ENCODE measurements at regions not wholly inside any gene's neighbourhood (a gene's known extent, or its start where the extent isn't known, plus 50 kb on each side); places are given as distances from the start of the nearest gene placed in this dataset.
"Not testable (repeated sequence)": the region's sequence is repeated elsewhere in the genome, so short reads cannot be mapped to it uniquely, and the experiment has no call there.

DNA sequence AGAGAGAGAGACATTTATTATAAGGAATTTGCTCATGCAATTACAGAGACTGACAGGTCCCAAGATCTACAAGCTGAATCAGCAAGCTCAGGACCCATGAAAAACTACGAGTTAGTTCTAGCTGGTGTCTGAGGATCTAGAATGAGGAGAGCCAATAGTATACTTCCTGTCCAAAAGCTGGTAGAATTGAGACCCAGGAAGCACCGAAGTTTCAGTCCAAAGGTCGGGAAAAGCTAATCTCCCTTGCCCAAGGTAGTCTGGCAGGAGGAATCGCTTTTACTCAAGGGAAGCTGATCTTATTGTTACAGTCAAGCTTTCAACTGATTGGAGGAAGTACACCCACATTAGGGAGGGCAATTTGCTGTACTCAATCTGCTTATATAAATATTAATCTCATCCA lies 389.6 kb downstream of the ADCYAP1 start:
- DNase-seq (ENCODE audit: low read depth) = no peak

- DNase-seq (ENCODE audit: low read depth) = no peak
Measured at GRCh38 chr18:1296237-1296636, 391.6 kb downstream of the ADCYAP1 start.

DNA sequence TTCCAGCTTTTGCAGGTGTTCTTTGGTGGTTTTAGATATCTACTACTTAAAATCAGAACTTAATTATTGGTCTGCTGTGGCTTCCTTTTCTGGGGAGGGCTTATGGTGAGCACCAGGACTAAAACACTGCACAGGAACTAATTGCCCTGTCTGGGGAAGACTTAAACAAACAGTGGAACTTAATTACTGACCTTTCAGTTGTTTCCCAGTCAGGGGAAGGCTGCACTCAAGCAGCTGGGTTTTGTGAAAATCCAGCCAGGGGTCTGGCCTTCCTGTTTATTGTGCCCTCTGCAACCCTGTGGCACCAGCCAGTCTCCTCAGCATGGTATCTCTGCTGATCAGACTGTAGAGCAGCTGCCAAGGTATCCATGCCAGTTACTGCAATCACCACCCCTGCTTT lies 398.2 kb downstream of the ADCYAP1 start:
- DNase-seq (ENCODE audit: low read depth) = no peak

DNA sequence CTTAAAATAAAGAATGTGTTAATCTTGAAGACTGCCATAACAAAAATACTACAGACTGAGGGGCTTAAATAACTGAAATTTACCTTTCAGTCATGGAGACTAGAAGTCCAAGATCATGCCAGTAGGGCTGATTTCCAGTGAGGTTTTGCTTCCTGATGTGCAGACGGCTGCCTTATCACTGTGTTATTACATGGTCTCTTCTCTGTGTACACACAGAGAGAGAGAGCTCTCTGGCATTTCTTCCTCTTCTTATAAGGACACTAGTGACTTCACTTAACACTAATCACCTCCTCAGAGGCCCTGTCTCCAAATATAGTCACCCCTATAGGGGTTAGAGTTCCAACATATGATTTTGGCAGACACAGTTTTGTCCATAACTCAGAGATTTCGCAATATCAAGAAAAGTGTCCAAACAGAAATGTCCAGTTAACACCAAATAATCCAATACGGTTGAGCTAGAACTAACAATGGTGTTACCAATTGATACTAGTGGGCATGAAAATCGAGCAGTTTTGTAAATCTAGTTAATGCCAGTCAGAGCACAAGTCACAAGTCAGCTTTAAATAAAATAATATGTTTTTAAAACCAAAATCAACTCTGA lies 399.8 kb downstream of the ADCYAP1 start:
- DNase-seq (ENCODE audit: low read depth) = no peak

DNA sequence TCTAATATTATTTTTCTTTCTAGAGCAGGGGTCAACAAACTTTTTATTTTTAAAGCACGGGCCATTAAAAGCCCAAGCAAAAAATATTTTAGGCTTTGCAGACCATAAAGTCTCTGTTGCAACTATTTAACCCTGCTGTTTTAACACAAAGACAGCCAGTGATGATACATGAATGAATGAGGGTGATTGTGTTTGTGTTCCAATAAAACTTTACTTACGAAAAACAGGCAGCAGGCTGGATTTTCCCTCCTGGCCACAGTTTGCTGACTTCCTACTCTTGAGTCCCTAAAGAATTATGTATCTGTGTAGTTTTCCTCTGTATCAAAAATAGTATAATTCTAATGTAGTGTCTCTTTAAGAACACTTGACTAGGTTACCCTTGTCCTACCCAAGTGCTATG lies 402.0 kb downstream of the ADCYAP1 start:
- no peak for DNase-seq (ENCODE audit: low read depth)

GRCh38 chr18:1308686-1309085 lies 404.0 kb downstream of the ADCYAP1 start:
- DNase-seq (ENCODE audit: low read depth) = no peak

- no peak for DNase-seq (ENCODE audit: low read depth)
Measured at GRCh38 chr18:1311376-1311775, 406.7 kb downstream of the ADCYAP1 start.

- not testable (repeated sequence) for DNase-seq (ENCODE audit: low read depth)
Measured at GRCh38 chr18:1335345-1335744, 430.7 kb downstream of the ADCYAP1 start.

GRCh38 chr18:1350931-1351450 lies 446.3 kb downstream of the ADCYAP1 start:
- peak; percentile 1 for DNase-seq (ENCODE audit: low read depth)

DNA sequence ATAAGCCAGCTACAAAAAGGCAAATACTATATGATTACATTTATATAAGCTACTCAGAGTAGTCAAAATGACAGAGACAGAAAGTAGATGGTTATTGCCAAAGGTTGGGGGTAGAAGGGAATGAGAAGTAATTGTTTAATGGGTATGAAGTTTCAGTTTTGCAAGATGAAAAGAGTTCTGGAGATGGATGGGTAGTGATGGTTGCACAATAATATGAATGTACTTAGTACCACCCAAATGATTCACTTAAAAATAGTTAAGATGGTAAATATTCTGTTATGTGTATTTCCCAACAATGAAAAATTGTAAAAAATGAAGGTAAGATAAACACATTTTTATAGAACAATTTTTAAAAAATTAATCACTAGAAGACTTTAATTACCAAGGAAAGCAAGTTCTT lies 448.4 kb downstream of the ADCYAP1 start:
- DNase-seq (ENCODE audit: low read depth) = no peak

DNA sequence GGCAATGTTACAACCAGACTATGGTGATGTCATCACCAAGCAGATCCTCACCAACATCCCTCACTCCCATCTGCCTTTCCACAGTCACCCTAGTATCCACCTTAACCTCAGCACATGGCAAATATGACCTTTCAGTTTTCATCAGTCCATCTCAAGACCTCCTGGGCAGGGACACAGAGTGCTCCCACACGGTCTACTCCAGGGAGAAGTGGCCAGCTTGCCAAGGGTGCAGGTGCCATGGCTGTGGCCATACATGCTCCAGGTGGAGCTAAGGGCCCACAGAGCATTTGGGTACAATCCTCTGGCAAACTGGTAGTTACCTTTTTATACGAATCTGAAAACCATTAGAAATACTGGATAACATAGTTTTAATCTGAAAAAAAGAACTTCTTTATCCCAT lies 453.1 kb downstream of the ADCYAP1 start:
- no peak for DNase-seq (ENCODE audit: low read depth)

DNA sequence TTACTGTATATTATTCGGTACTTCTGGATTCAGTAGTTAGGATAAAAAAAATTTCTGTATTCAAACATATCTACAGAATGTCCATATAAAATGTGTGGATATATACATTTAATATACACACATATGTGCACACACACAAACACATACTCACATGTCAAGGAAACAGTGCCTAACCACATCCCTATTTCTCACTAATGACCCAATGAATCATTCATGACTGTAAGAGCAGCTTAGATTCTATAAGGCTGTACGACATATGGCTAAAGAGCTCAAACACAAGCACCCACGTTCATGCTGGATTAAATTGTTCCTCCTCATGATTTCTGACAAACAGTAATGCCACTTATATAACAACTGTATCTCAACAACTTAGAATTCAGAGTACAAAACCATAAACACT lies 457.3 kb downstream of the ADCYAP1 start:
- DNase-seq (ENCODE audit: low read depth) = no peak

DNA sequence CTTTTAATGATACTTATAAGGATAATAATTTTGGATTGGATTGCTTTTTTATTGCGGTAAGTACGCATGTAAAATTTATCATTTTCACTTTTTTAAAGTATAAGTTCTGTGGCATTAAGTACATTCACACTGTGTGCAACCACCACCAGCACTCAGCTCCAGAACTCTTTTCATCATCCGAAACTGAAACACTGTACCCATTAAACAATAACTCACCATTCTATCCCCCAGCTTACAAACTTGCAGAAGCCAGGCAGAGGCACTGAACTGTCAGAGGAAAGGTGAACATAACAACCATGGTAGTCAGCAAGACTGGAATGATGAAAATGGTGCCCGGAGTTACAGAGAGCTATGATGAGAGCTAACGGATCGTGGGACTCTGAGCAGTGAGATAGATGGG lies 465.9 kb downstream of the ADCYAP1 start:
- no peak for DNase-seq (ENCODE audit: low read depth)

DNA sequence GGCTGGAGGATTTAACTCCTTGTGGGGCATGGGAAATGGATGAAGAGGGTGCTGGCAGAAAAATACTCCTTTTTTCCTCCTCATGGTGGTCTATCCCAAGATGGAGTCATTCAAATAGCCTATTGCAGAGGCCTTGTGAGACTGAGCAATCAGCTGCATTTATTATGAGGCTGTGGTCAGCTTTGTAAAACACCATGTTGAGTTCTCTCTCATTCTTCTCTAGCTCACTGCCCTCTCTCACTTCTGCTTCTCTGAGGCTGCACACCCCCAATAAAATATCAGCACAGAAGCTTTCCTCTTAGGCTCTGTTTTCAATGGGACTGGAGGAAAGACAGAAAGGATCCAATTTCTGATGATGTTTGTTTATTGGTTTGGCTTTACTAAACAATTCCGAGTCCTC lies 467.1 kb downstream of the ADCYAP1 start:
- no peak for DNase-seq (ENCODE audit: low read depth)

GRCh38 chr18:1383465-1383864 lies 478.8 kb downstream of the ADCYAP1 start:
- no peak for DNase-seq (ENCODE audit: low read depth)

- not testable (repeated sequence) for DNase-seq (ENCODE audit: low read depth)
Measured at GRCh38 chr18:1388468-1388867, 483.8 kb downstream of the ADCYAP1 start.

- DNase-seq (ENCODE audit: low read depth) = no peak
Measured at GRCh38 chr18:1392046-1392445, 487.4 kb downstream of the ADCYAP1 start.

DNA sequence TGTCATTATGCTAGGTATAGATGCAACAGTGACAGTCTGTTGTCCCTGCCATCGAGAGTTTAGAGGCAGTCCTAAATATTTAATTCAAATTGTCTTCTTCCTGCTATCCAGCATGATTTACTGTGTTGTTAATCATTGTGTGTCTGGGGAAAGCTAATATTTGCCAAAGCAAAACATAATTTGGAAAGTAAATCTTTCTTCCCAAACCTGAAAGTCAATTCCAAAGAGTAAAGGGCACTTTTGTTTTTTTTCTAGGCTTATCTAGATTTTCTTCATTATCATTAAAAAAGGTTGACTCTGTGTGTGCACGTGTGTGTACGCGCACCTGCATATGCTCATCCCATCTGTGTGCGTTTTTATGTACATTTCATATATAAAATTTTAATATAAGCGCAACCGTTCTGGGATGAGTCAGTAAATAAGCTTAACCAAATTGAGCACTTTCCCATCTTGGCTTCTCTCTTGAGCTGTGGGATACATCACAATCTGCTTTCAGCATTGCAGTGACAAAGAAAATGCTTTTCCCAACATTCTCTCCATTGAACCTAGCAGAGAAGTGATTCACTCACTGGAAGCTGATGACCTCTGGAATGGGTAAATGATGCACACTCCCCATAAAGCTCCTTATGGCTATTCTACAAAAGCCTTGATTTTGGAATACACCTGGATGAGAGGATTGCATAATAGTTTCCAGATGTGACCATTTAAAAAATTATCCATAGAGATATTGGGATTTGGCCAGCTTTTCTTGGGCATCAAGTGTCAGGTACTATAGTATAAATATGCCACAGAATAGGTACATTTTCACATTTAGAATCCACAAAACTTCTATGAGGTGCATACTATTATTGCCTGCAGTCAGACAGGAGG lies 488.4 kb downstream of the ADCYAP1 start:
- DNase-seq (ENCODE audit: low read depth) = no peak

- DNase-seq (ENCODE audit: low read depth) = no peak
Measured at GRCh38 chr18:1393929-1394328, 489.3 kb downstream of the ADCYAP1 start.

GRCh38 chr18:1394426-1394825 lies 489.8 kb downstream of the ADCYAP1 start:
- DNase-seq (ENCODE audit: low read depth) = no peak

DNA sequence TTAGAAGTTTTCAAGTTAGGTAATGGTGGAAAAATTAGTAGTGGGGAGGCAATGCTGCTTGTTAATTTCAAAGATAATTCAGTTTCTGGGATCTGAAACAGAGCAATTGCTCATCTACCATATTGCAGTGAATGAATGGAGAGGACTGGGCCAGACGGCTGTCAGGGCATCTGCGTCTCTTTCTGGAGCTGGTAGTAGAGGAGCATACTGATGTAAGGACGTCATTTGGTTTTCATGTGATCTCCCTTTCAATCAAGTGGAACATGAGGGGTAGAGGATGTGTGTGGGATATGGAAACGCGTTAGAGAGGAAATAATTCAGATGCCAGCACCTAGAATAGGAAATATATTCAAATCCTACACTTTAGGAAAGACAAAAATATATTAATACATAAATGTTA lies 490.3 kb downstream of the ADCYAP1 start:
- DNase-seq (ENCODE audit: low read depth) = no peak

GRCh38 chr18:1408376-1408775 lies 503.7 kb downstream of the ADCYAP1 start:
- no peak for DNase-seq (ENCODE audit: low read depth)

DNA sequence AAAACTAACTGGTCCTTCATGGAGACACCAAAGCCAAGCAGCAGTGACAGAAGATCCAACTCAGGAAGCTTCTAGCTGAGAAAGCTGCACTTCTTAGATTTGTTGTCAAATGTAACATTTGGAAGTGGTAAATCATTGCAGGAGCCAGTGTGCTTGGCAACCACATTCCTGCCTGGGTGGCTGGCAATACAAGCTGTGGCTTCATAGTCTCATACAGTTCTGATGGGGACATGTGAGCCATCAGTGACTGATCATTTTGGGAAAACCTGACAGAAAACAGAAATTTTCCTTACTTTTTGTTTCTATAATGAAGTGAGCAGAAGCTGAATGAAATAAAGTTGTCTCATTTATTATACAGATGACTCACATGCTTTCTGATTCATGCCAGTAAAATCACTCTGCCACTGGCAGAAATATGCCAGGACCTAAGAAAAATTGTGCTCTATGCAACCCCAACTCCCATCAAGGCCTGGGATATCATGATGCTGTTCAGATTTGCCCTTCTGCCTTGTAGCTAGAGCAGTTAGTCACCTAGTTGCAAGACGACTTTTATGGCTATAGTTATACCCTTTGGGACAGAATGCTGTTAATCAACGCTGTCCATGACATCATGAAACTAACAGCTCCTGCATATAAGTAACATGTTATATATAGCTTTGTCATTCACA lies 508.1 kb downstream of the ADCYAP1 start:
- no peak for DNase-seq (ENCODE audit: low read depth)

Measured in iris pigment epithelial cell (primary cell).